CD8-positive, alpha-beta memory T cell (primary cell): ENCODE measurements at regions not wholly inside any gene's neighbourhood (a gene's known extent, or its start where the extent isn't known, plus 50 kb on each side); places are given as distances from the start of the nearest gene placed in this dataset.
"Not testable (repeated sequence)": the region's sequence is repeated elsewhere in the genome, so short reads cannot be mapped to it uniquely, and the experiment has no call there.

Source experiments
- CTCF ChIA-PET: fragments of 350-600 bp; sonication (Branson Sonifier 250); formaldehyde crosslinking; loops from one replicate; lab custom pipeline; 2021; ENCODE audit warnings: antibody characterized with exemption; lab: Charles Lee
- POLR2A ChIA-PET: fragments of 350-600 bp; sonication (Branson Sonifier 250); formaldehyde crosslinking; loops from one replicate; lab custom pipeline; 2021; ENCODE audit warnings: antibody characterized with exemption; lab: Charles Lee
- DNase-seq, 5 donors: peaks; one replicate each; pipeline versions ENCODE4 v3.0.0 to v3.0.0-alpha.2; 2020 to 2022; ENCODE audit warnings: mixed read lengths in 1 of 5
- H3K27ac ChIP-seq: one replicate; pipeline ENCODE4 v1.7.0; 2013; ENCODE audit warnings: low read depth, mild to moderate bottlenecking, low read length, moderate library complexity
- H3K27me3 ChIP-seq: 2 replicates; pipeline ENCODE4 v1.7.0; 2013; ENCODE audit warnings: low read length, mild to moderate bottlenecking; ENCODE audit not compliant: insufficient read depth, poor library complexity, severe bottlenecking
- H3K36me3 ChIP-seq: 2 replicates; pipeline ENCODE4 v1.7.0; 2013; ENCODE audit warnings: mild to moderate bottlenecking, low read length, moderate library complexity; ENCODE audit not compliant: insufficient read depth
- H3K4me1 ChIP-seq: 2 replicates; pipeline ENCODE4 v1.7.0; 2013; ENCODE audit warnings: mild to moderate bottlenecking, low read length, moderate library complexity; ENCODE audit not compliant: insufficient read depth
- H3K4me3 ChIP-seq: 2 replicates; pipeline ENCODE4 v1.7.0; 2013; ENCODE audit warnings: mild to moderate bottlenecking, low read length
- H3K9me3 ChIP-seq: 2 replicates; pipeline ENCODE4 v1.7.0; 2013; ENCODE audit warnings: mild to moderate bottlenecking, low read length
- H3K27ac Mint-ChIP-seq, 8 donors: one replicate each; pipeline ENCODE4 v1.8.0; 2020 to 2021; ENCODE audit warnings: mixed read lengths in 8 of 8, mild to moderate bottlenecking in 6 of 8, inconsistent platforms in 3 of 8, moderate library complexity in 3 of 8
- H3K27me3 Mint-ChIP-seq, 2 donors: one replicate each; pipeline ENCODE4 v1.8.0; 2020 to 2021; ENCODE audit warnings: mixed read lengths in 2 of 2, mild to moderate bottlenecking in 1 of 2, moderate library complexity in 1 of 2
- H3K36me3 Mint-ChIP-seq, 3 donors: one replicate each; pipeline ENCODE4 v1.8.0; 2020 to 2021; ENCODE audit warnings: mixed read lengths in 3 of 3, inconsistent platforms in 1 of 3, mild to moderate bottlenecking in 1 of 3
- H3K4me1 Mint-ChIP-seq, 3 donors: one replicate each; pipeline ENCODE4 v1.8.0; 2020 to 2021; ENCODE audit warnings: mixed read lengths in 3 of 3, inconsistent platforms in 1 of 3, mild to moderate bottlenecking in 1 of 3
- H3K4me3 Mint-ChIP-seq, 7 donors: one replicate each; pipeline ENCODE4 v1.8.0; 2020 to 2021; ENCODE audit warnings: mixed read lengths in 7 of 7, mild to moderate bottlenecking in 6 of 7, moderate library complexity in 4 of 7, inconsistent platforms in 2 of 7
- H3K9me3 Mint-ChIP-seq, 5 donors: one replicate each; pipeline ENCODE4 v1.8.0; 2020 to 2022; ENCODE audit warnings: mixed read lengths in 5 of 5, mild to moderate bottlenecking in 3 of 5, moderate library complexity in 2 of 5, inconsistent platforms in 1 of 5

- H3K4me3 Mint-ChIP-seq, H3K36me3 Mint-ChIP-seq, H3K4me1 ChIP-seq, H3K27ac Mint-ChIP-seq, H3K27me3 ChIP-seq, H3K9me3 Mint-ChIP-seq, DNase-seq, H3K4me3 ChIP-seq, POLR2A ChIA-PET, H3K4me1 Mint-ChIP-seq, H3K27ac ChIP-seq, H3K9me3 ChIP-seq, H3K36me3 ChIP-seq, H3K27me3 Mint-ChIP-seq: not testable (repeated sequence)
- CTCF ChIA-PET = interaction anchor here (0.8 to 1.0 kb wide), 2 partner anchors 19 to 156 kb away, joined by 4 to 6 read pairs; no protein-coding TSS in a partner anchor
Observed at GRCh38 chr2:196298106-196298723, 126.8 kb upstream of the STK17B start.

GRCh38 chr2:196307775-196308305 lies 136.5 kb upstream of the STK17B start:
- H3K27me3 Mint-ChIP-seq = peaks cover 0 to 14% of the 10 kb centered on the region in 2 donors
- Histone ChIP-seq H3K4me1 (no peaks in the 10 kb centered on the region), H3K4me3 (no peak overlapping the region), H3K27me3 (no peaks in the 10 kb centered on the region), H3K9me3 (no peaks in the 10 kb centered on the region), H3K27ac (no peak overlapping the region), H3K36me3 (no peaks in the 10 kb centered on the region)
- DNase-seq = no peak
- no peak overlapping the region for H3K4me3 Mint-ChIP-seq
- POLR2A ChIA-PET = no interaction called here
- no peak overlapping the region for H3K27ac Mint-ChIP-seq
- CTCF ChIA-PET = no interaction called here
- H3K36me3 Mint-ChIP-seq = no peaks in the 10 kb centered on the region
- H3K4me1 Mint-ChIP-seq = no peaks in the 10 kb centered on the region
- no peaks in the 10 kb centered on the region for H3K9me3 Mint-ChIP-seq

DNA sequence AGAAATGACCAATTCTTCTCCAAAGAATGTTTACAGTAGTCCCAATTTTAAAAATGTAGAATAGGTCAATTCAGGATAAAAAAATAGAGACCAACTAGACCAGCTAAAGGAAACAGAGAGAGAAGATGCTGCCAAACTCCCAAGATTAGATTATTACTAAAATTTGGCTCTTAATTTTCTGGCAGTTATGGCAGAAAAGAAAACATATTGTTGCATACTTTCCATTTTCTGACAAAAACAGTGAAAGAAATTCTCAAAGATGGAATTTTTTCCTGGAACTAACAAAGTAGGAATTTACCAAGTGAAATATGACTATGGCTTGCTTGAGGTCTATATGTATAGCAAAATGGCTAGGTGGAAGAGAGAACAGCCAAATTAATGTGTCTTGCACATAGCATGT lies 138.3 kb upstream of the STK17B start:
- no peaks in the 10 kb centered on the region for H3K27me3 ChIP-seq
- H3K4me3 ChIP-seq = no peak overlapping the region
- Mint-ChIP-seq H3K4me3 (no peak overlapping the region), H3K27me3 (peaks cover 0 to 14% of the 10 kb centered on the region in 2 donors), H3K9me3 (no peaks in the 10 kb centered on the region), H3K36me3 (no peaks in the 10 kb centered on the region), H3K27ac (no peak overlapping the region), H3K4me1 (no peaks in the 10 kb centered on the region)
- H3K36me3 ChIP-seq = no peaks in the 10 kb centered on the region
- H3K9me3 ChIP-seq = no peaks in the 10 kb centered on the region
- ChIA-PET CTCF (no interaction called here), POLR2A (no interaction called here)
- no peak for DNase-seq
- no peak overlapping the region for H3K27ac ChIP-seq
- H3K4me1 ChIP-seq = no peaks in the 10 kb centered on the region

DNA sequence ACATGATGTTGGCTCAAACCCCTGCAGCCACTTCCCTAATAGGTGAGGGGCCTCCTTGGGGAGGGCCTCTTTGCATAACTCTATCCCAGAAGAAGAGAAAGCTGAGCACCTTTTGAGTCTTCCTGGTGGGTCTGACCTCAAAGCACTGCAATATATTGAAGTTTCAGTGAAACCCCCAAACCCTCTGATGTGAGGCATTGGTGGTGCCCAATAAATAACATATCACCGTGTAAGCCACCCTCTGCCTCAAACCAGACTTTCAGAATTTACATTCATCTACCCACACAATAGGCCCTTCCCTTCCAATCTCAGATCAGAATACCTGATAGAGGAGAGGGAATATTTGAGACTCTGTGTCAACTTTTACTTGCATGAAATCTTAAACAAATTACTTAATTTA lies 142.8 kb upstream of the STK17B start:
- Histone ChIP-seq H3K4me3 (no peak overlapping the region), H3K27me3 (no peaks in the 10 kb centered on the region), H3K4me1 (no peaks in the 10 kb centered on the region), H3K9me3 (no peaks in the 10 kb centered on the region), H3K27ac (no peak overlapping the region), H3K36me3 (no peaks in the 10 kb centered on the region)
- POLR2A ChIA-PET = no interaction called here
- Mint-ChIP-seq H3K4me1 (no peaks in the 10 kb centered on the region), H3K4me3 (no peak overlapping the region), H3K27me3 (peaks cover 0 to 4% of the 10 kb centered on the region in 2 donors), H3K36me3 (no peaks in the 10 kb centered on the region), H3K9me3 (no peaks in the 10 kb centered on the region), H3K27ac (no peak overlapping the region)
- DNase-seq = no peak
- CTCF ChIA-PET = no interaction called here

DNA sequence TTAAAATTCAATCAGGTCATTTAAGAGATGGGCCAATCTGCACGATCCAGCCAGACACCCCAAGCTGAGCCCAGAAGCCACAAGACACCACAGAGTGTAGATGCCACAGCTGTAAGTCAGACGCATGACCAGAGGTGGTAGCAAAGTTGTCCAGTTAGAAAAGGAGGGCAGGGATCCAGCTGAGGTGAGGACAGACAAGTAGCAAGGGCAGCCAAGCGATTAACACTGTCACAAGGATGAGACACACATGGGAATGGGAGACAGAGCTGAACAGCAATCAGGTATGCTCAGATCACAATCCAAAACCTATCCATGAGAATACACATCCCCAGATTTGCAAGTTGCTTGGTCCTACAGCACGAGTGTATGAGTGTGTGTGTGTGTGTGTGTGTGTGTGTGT lies 143.4 kb upstream of the STK17B start:
- H3K27ac ChIP-seq = no peak overlapping the region
- H3K4me1 Mint-ChIP-seq = no peaks in the 10 kb centered on the region
- H3K27me3 Mint-ChIP-seq = no peaks in the 10 kb centered on the region
- H3K27ac Mint-ChIP-seq = no peak overlapping the region
- no peak for DNase-seq
- no peaks in the 10 kb centered on the region for H3K4me1 ChIP-seq
- no peaks in the 10 kb centered on the region for H3K9me3 ChIP-seq
- no peaks in the 10 kb centered on the region for H3K27me3 ChIP-seq
- POLR2A ChIA-PET = no interaction called here
- H3K36me3 Mint-ChIP-seq = no peaks in the 10 kb centered on the region
- no peak overlapping the region for H3K4me3 ChIP-seq
- H3K4me3 Mint-ChIP-seq = no peak overlapping the region
- no peaks in the 10 kb centered on the region for H3K36me3 ChIP-seq
- no peaks in the 10 kb centered on the region for H3K9me3 Mint-ChIP-seq
- CTCF ChIA-PET = no interaction called here

- Mint-ChIP-seq H3K4me1 (no peaks in the 10 kb centered on the region), H3K27ac (no peak overlapping the region), H3K27me3 (no peaks in the 10 kb centered on the region), H3K36me3 (no peaks in the 10 kb centered on the region), H3K4me3 (no peak overlapping the region), H3K9me3 (no peaks in the 10 kb centered on the region)
- ChIA-PET CTCF (no interaction called here), POLR2A (no interaction called here)
- H3K36me3 ChIP-seq = no peaks in the 10 kb centered on the region
- no peak for DNase-seq
- no peak overlapping the region for H3K27ac ChIP-seq
- H3K4me1 ChIP-seq = no peaks in the 10 kb centered on the region
- no peaks in the 10 kb centered on the region for H3K9me3 ChIP-seq
- H3K4me3 ChIP-seq = no peak overlapping the region
- no peaks in the 10 kb centered on the region for H3K27me3 ChIP-seq
Observed at GRCh38 chr2:196315388-196316049, 144.1 kb upstream of the STK17B start.

DNA sequence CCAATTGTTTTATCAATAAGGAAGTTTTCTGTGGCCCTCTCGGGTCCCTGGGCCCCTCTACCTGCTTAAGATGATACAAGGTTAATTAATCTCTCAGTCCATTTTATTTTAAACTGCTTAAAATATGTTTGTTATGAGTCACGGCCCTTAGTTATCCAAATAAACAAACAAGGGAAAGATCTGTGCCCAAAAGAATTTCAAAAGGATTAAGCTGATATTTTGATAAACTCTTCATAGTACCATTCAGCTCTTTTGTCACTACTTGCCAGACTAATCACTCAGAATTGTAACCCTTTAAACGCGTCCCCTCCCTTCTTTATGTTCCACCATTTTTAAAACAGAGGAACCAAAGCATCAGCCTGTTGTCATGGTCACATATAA lies 144.7 kb upstream of the STK17B start:
- H3K27me3 Mint-ChIP-seq = no peaks in the 10 kb centered on the region
- H3K27ac Mint-ChIP-seq = no peak overlapping the region
- H3K36me3 Mint-ChIP-seq = no peaks in the 10 kb centered on the region
- Histone ChIP-seq H3K4me1 (no peaks in the 10 kb centered on the region), H3K27ac (no peak overlapping the region), H3K27me3 (no peaks in the 10 kb centered on the region), H3K36me3 (no peaks in the 10 kb centered on the region), H3K4me3 (no peak overlapping the region), H3K9me3 (no peaks in the 10 kb centered on the region)
- CTCF ChIA-PET = interaction anchor here (0.6 kb wide), 1 partner anchor 9 kb away, joined by 3 read pairs; no protein-coding TSS in a partner anchor
- H3K4me1 Mint-ChIP-seq = no peaks in the 10 kb centered on the region
- H3K9me3 Mint-ChIP-seq = no peaks in the 10 kb centered on the region
- H3K4me3 Mint-ChIP-seq = no peak overlapping the region
- no peak for DNase-seq
- POLR2A ChIA-PET = no interaction called here

DNA sequence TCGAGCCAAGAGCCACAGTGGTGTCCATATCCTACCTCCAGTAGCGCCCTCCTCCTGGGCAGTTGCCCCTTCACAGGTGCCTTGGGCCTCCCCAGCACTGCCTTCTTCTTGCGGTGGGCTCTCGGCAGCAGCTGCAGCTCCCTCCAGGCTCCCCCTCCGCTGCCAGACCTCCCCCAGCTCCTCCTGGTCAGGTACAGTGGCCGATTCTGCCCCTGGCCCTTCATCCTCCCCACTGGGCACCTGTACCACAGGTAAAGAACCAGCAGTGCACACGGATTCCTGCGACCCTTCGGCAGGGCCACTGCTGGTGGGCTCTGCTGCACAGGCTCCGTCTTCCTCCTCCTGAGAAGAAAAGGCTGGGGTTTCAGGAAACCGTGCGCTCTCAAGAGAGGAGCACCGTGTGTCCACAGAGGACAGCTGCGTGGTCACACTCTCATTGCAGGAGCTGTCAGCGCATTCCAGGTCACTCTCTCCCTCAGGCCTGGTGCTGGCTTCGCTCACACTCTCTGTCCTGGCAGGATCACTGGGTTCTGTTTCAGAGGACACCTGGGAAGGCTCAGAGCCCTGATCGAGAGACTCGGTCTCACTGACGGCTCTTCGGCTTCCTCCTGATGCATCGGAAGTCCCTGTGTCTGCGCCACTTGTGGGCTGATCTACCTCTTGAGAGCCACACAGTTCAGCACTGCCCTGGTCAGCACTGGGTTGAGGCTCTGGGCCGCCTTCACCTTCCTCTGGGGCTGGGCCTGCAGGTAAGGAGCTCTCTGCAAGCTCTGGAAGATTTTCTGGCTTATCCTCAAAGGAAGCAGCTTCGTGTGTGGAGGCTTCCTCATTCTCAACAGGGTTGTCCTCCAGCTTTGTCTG lies 147.4 kb upstream of the STK17B start:
- H3K4me1 ChIP-seq = no peaks in the 10 kb centered on the region
- no peaks in the 10 kb centered on the region for H3K27me3 ChIP-seq
- no peaks in the 10 kb centered on the region for H3K36me3 Mint-ChIP-seq
- peaks cover 0 to 1% of the 10 kb centered on the region in 2 donors for H3K27me3 Mint-ChIP-seq
- H3K4me1 Mint-ChIP-seq = no peaks in the 10 kb centered on the region
- no peaks in the 10 kb centered on the region for H3K9me3 Mint-ChIP-seq
- H3K27ac Mint-ChIP-seq = no peak overlapping the region
- H3K36me3 ChIP-seq = no peaks in the 10 kb centered on the region
- no peak overlapping the region for H3K4me3 ChIP-seq
- DNase-seq = no peak
- CTCF ChIA-PET = interaction anchor here (1.3 to 1.7 kb wide), 2 partner anchors 241 to 251 kb away, joined by 3 to 4 read pairs; no protein-coding TSS in a partner anchor
- H3K9me3 ChIP-seq = no peaks in the 10 kb centered on the region
- H3K4me3 Mint-ChIP-seq = no peak overlapping the region
- POLR2A ChIA-PET = interaction anchor here (0.6 kb wide), 1 partner anchor 119 kb away, joined by 3 read pairs; no protein-coding TSS in a partner anchor
- no peak overlapping the region for H3K27ac ChIP-seq
